BE2C (cell line): ENCODE measurements at regions not wholly inside any gene's neighbourhood (a gene's known extent, or its start where the extent isn't known, plus 50 kb on each side); places are given as distances from the start of the nearest gene placed in this dataset.

Source experiments
- DNase-seq: peaks from one replicate; pipeline ENCODE4 v3.0.0-alpha.2; 2020
- H3K27me3 ChIP-seq: fragments of 250-450 bp; sonication (Bioruptor Pico); 2 replicates; pipeline ENCODE4 v1.5.1; 2020; ENCODE audit warnings: mild to moderate bottlenecking
- H3K36me3 ChIP-seq: fragments of 250-450 bp; sonication (Bioruptor Pico); 2 replicates; pipeline ENCODE4 v1.5.1; 2020; ENCODE audit warnings: mild to moderate bottlenecking
- H3K4me1 ChIP-seq: fragments of 250-450 bp; sonication (Bioruptor Pico); 2 replicates; pipeline ENCODE4 v1.5.1; 2020
- H3K4me3 ChIP-seq: 2 replicates; pipeline ENCODE4 v1.5.1; 2011; ENCODE audit warnings: low read depth, low read length
- H3K9me3 ChIP-seq: fragments of 250-450 bp; sonication (Bioruptor Pico); 2 replicates; pipeline ENCODE4 v1.5.1; 2020
- TF ChIP-seq, protein P1 (sequence below): IDR thresholded peaks from 2 replicates; pipeline ENCODE4 v1.5.1; 2012; ENCODE audit warnings: mild to moderate bottlenecking, low read depth, low read length

DNA sequence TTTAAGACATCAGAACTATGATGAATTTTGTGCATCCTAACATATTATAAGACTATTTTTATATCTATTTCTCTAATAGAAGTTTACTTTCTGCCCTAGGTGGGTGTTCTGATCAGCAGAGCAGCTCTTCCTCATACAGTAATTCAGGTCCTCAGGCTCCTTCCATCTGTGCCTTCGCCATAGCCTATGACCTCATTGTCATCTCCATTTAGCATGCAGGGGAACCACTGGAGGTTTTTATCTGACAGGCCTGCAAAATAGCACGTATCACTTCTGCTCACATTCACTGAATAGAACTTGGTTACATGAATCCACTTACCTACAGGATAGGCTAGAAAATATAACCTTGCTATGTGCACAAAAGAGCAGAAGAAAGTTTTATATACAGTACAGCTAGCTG, 159.4 kb upstream of the CCNH start:
- DNase-seq: no peak
- Histone ChIP-seq H3K4me1 (no peaks in the 10 kb centered on the region), H3K36me3 (no peaks in the 10 kb centered on the region), H3K27me3 (no peaks in the 10 kb centered on the region; the same call in 1 of the 2 replicates), H3K4me3 (no peak overlapping the region), H3K9me3 (no peaks in the 10 kb centered on the region)
- TF ChIP-seq, protein P1, sequence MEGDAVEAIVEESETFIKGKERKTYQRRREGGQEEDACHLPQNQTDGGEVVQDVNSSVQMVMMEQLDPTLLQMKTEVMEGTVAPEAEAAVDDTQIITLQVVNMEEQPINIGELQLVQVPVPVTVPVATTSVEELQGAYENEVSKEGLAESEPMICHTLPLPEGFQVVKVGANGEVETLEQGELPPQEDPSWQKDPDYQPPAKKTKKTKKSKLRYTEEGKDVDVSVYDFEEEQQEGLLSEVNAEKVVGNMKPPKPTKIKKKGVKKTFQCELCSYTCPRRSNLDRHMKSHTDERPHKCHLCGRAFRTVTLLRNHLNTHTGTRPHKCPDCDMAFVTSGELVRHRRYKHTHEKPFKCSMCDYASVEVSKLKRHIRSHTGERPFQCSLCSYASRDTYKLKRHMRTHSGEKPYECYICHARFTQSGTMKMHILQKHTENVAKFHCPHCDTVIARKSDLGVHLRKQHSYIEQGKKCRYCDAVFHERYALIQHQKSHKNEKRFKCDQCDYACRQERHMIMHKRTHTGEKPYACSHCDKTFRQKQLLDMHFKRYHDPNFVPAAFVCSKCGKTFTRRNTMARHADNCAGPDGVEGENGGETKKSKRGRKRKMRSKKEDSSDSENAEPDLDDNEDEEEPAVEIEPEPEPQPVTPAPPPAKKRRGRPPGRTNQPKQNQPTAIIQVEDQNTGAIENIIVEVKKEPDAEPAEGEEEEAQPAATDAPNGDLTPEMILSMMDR: no peak

DNA sequence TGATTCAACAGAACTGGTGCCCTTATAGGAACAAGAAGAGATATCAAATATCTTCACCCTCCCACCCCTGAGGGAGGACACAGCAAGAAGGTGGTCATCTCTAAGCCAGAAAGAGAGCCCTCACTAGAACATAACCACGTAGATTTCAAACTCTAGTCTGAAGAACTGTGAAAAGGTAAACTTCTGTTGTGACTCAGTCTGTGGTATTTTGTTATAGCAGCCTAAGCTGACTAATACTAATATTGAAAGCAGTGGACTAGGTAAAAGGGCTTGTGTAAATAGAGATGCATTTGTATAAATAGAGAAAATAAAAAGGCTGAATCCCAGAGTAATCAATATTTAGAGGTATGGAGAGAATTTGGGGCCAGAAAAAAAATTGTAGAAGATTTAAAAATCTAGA, 157.6 kb upstream of the CCNH start:
- TF ChIP-seq, protein P1: no peak
- no peaks in the 10 kb centered on the region for H3K36me3 ChIP-seq

DNA sequence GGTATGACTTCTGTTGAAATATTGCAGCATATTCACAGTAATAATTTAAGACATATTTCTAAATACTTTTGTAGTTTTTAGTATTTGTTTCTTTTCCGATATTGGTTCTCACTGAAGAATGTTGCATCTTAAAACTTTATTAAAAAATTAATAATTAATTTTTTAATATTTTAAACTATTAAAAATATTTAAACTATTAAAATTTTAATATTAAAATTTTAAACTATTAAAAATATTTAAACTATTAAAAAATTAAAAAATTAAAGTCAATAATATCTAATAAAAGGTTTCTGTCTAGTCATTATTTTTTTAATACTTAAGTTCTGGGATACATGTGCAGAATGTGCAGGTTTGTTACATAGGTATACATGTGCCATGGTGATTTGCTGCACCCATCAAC, 149.3 kb upstream of the CCNH start:
- TF ChIP-seq, protein P1: no peak
- Histone ChIP-seq H3K36me3 (no peaks in the 10 kb centered on the region), H3K27me3 (no peaks in the 10 kb centered on the region), H3K4me3 (no peak overlapping the region), H3K9me3 (no peaks in the 10 kb centered on the region; the same call in 1 of the 2 replicates), H3K4me1 (no peaks in the 10 kb centered on the region)
- no peak for DNase-seq

More for the DNA sequence above, 157.6 kb upstream of the CCNH start:
- H3K27me3 ChIP-seq: no peaks in the 10 kb centered on the region; the same call in 1 of the 2 replicates
- no peaks in the 10 kb centered on the region; the same call in 1 of the 2 replicates for H3K9me3 ChIP-seq
- no peaks in the 10 kb centered on the region for H3K4me1 ChIP-seq
- no peak for DNase-seq
- H3K4me3 ChIP-seq: no peak overlapping the region

DNA sequence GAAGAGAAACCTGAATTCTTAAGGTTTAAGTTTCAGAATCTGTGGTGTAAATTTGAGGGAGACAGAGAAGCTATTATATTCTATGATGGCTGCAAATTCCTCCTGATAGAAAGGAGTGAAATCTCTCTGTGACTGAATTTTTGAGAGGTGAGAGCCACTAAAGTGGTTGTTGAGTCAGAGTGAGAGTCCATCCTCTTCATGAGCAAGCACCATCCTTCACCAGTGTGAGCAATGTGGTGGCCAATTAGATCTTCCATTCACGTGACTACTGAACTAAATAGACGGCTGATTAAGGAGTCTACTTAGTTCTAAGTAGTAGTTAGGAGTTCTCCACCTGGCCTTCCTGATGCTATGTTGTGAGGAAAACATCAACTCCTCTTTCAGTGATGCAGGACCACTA, 147.8 kb upstream of the CCNH start:
- Histone ChIP-seq H3K27me3 (no peaks in the 10 kb centered on the region), H3K9me3 (no peaks in the 10 kb centered on the region), H3K4me1 (no peaks in the 10 kb centered on the region), H3K36me3 (no peaks in the 10 kb centered on the region), H3K4me3 (no peak overlapping the region)
- no peak for DNase-seq
- TF ChIP-seq, protein P1: no peak

DNA sequence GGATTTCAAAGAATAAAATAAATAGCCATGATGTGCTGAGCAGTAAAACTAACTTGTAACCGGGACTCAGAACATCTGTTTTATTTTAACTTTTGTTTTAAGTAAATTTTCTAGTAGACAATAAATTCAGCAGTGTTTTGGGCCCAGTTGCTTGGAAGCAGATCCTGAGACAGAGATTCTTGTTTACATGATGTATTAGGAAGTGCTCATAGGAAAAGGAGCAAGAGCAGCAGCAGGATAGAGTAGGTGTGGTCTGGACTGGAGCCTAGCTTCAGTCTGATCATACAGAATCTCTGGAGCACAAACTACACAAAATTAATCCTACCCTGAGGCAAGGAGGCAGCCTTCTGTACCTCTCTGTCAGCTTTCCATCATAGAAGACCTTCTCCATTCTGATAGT, 139.2 kb upstream of the CCNH start:
- Histone ChIP-seq H3K4me3 (no peak overlapping the region), H3K9me3 (no peaks in the 10 kb centered on the region), H3K27me3 (no peaks in the 10 kb centered on the region), H3K36me3 (no peaks in the 10 kb centered on the region), H3K4me1 (no peaks in the 10 kb centered on the region)
- TF ChIP-seq, protein P1: no peak
- DNase-seq: no peak

DNA sequence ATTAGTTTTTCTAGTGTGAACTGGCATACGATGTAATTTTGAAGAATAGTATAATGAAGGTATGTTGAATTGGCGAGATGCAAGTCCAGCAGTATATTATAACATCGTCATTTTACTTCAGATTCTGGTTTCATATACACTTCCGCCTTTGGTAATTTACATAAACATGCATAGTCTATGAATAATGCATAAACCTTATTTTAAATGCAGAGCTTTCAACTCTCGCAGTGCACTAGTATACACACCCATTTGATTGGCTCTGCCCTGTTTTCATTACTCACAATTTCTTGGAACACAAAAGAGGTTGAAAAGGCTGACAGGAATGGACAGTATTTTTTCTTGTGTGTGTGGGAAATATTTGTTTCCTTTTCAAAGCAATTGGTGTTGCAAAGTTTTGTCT, 128.9 kb upstream of the CCNH start:
- TF ChIP-seq, protein P1: no peak

More for the DNA sequence above, 128.9 kb upstream of the CCNH start:
- no peaks in the 10 kb centered on the region for H3K27me3 ChIP-seq
- no peaks in the 10 kb centered on the region for H3K36me3 ChIP-seq
- no peak overlapping the region for H3K4me3 ChIP-seq
- no peak for DNase-seq
- no peaks in the 10 kb centered on the region for H3K9me3 ChIP-seq
- no peaks in the 10 kb centered on the region for H3K4me1 ChIP-seq
